K562 (cell line): ENCODE measurements at regions not wholly inside any gene's neighbourhood (a gene's known extent, or its start where the extent isn't known, plus 50 kb on each side); places are given as distances from the start of the nearest gene placed in this dataset.

Source experiments
- ATAC-seq: fragments of 200-7000 bp; cut with Tn5 transposase; 3 replicates; pipeline ENCODE4 v1.9.1; 2020; ENCODE audit warnings: moderate library complexity
- BruUV-seq: library from RNA; stranded (reverse); fragments of 400-500 nt; replicated peaks from 2 replicates; lab custom pipeline; 2021; lab: Mats Ljungman, UMichigan
- CTCF ChIA-PET: fragments of 300-600 bp; formaldehyde crosslinking; extraction: SDS; loops from one replicate; lab custom pipeline; 2021; ENCODE audit warnings: low intra/inter-chr PET ratio; lab: Yijun Ruan, JAX
- POLR2A ChIA-PET: fragments of 300-600, 350-650 bp; sonication (Branson Sonifier 250); formaldehyde crosslinking; extraction: SDS; loops from one replicate; lab custom pipeline; 2021; ENCODE audit warnings: antibody characterized with exemption, inconsistent platforms; lab: Yijun Ruan, JAX
- DNase-seq, 4 experiments: peaks; one replicate each; pipeline versions ENCODE4 v3.0.0 to v3.0.0-alpha.2; 2011 to 2018; ENCODE audit warnings: low spot score in 3 of 4, mixed read lengths in 3 of 4; ENCODE audit errors: extremely low read depth in 1 of 4
- FAIRE-seq: peaks from 2 replicates; lab custom pipeline; 2011; peaks lifted over from hg19 to GRCh38; lab: Jason Lieb, UNC
- H2AFZ ChIP-seq: 2 replicates; pipeline ENCODE4 v1.6.0; 2011; ENCODE audit warnings: low read depth, low read length, control low read depth, inconsistent platforms
- H3K27ac ChIP-seq: fragments of 200-600 bp; 3 replicates; pipeline ENCODE4 v1.8.0; 2011; ENCODE audit warnings: low read depth, mild to moderate bottlenecking, control low read depth, inconsistent platforms, low read length, moderate library complexity, mixed read lengths; ENCODE audit errors: extremely low read depth
- H3K27me3 ChIP-seq, 2 experiments: fragments of 300-600 bp in 1 of 2; 2 replicates in 1 of 2; 3 replicates in 1 of 2; pipeline versions ENCODE4 v1.6.0 to v1.8.0; 2011; ENCODE audit warnings: inconsistent platforms in 2 of 2, low read length in 2 of 2, mild to moderate bottlenecking in 1 of 2, mixed read lengths in 1 of 2, moderate library complexity in 1 of 2; ENCODE audit not compliant: control insufficient read depth in 2 of 2, insufficient read depth in 2 of 2
- H3K36me3 ChIP-seq: fragments of 300-600 bp; 3 replicates; pipeline ENCODE4 v1.8.0; 2011; ENCODE audit warnings: mild to moderate bottlenecking, low read length, inconsistent platforms; ENCODE audit not compliant: control insufficient read depth, insufficient read depth
- H3K4me1 ChIP-seq, 2 experiments: fragments of 200-600 bp in 1 of 2; replicated peaks in 1 of 2; 2 replicates in 1 of 2; 3 replicates in 1 of 2; pipeline versions ENCODE4 v1.5.1 to v1.8.0; 2011; ENCODE audit warnings: inconsistent platforms in 2 of 2, low read length in 2 of 2, mild to moderate bottlenecking in 1 of 2, mixed read lengths in 1 of 2, moderate library complexity in 1 of 2; ENCODE audit not compliant: control insufficient read depth in 2 of 2, insufficient read depth in 2 of 2
- H3K4me2 ChIP-seq: 2 replicates; pipeline ENCODE4 v1.6.1; 2011; ENCODE audit warnings: low read length, control low read depth, inconsistent platforms, mixed read lengths; ENCODE audit not compliant: insufficient read depth
- H3K4me3 ChIP-seq: fragments of 200-600 bp; sonication (generic), shearing (Covaris generic); 2 replicates; pipeline ENCODE4 v1.5.1; 2016; ENCODE audit warnings: control low read depth, inconsistent platforms
- H3K79me2 ChIP-seq: fragments of 200-600 bp; 3 replicates; pipeline ENCODE4 v1.8.0; 2011; ENCODE audit warnings: low read length, inconsistent platforms; ENCODE audit not compliant: control insufficient read depth, insufficient read depth
- H3K9ac ChIP-seq, 2 experiments: 2 replicates each; pipeline versions ENCODE4 v1.6.0 to v1.6.1; 2011; ENCODE audit warnings: low read depth in 2 of 2, low read length in 2 of 2, control low read depth in 1 of 2, inconsistent platforms in 1 of 2, mild to moderate bottlenecking in 1 of 2, mixed read lengths in 1 of 2; ENCODE audit not compliant: insufficient read depth in 1 of 2
- H3K9me1 ChIP-seq: one replicate; pipeline ENCODE4 v1.6.0; 2011; ENCODE audit warnings: inconsistent platforms, mild to moderate bottlenecking, low read length, moderate library complexity; ENCODE audit not compliant: control insufficient read depth, insufficient read depth
- H3K9me3 ChIP-seq: replicated peaks from 2 replicates; pipeline ENCODE4 v1.5.1; 2011; ENCODE audit warnings: low read depth, low read length, inconsistent platforms; ENCODE audit not compliant: control insufficient read depth, insufficient read depth
- H4K20me1 ChIP-seq: replicated peaks from 2 replicates; pipeline ENCODE4 v1.6.1; 2011; ENCODE audit warnings: low read length, inconsistent platforms, mixed read lengths; ENCODE audit not compliant: control insufficient read depth, insufficient read depth
- ELK3 ChIP-seq: fragments of 450-650 bp; formaldehyde crosslinking; IDR thresholded peaks from 2 replicates; pipeline ENCODE4 v1.4.0; 2020; ENCODE audit warnings: mild to moderate bottlenecking
- GTF3C2 ChIP-seq: IDR thresholded peaks from 3 replicates; pipeline ENCODE4 v1.6.1; 2011; ENCODE audit warnings: borderline replicate concordance, mild to moderate bottlenecking, moderate library complexity; ENCODE audit not compliant: insufficient read length; ENCODE audit errors: extremely low read depth
- HDAC1 ChIP-seq, 2 experiments: fragments of 450-650 bp; IDR thresholded peaks; 2 replicates each; pipeline ENCODE4 v1.6.1; 2016 to 2017; ENCODE audit warnings: inconsistent platforms in 1 of 2, mild to moderate bottlenecking in 1 of 2, moderate library complexity in 1 of 2
- HNRNPL ChIP-seq: fragments of 200-400 bp; formaldehyde crosslinking; IDR thresholded peaks from 2 replicates; pipeline ENCODE4 v1.6.1; 2017; ENCODE audit warnings: low read depth, mild to moderate bottlenecking, low read length
- HOMEZ ChIP-seq: fragments of 250-450 bp; sonication (Bioruptor Pico); IDR thresholded peaks from 2 replicates; pipeline ENCODE4 v1.4.0; 2020; ENCODE audit warnings: mild to moderate bottlenecking, moderate library complexity
- NEUROD1 ChIP-seq: fragments of 150-350 bp; IDR thresholded peaks from 2 replicates; pipeline ENCODE4 v1.6.1; 2014; ENCODE audit warnings: borderline replicate concordance, low read length, low read depth; ENCODE audit not compliant: partially characterized antibody
- PHF20 ChIP-seq: fragments of 450-650 bp; IDR thresholded peaks from 2 replicates; pipeline ENCODE4 v1.6.1; 2018; ENCODE audit not compliant: partially characterized antibody
- POLR2AphosphoS5 ChIP-seq: IDR thresholded peaks from 2 replicates; pipeline ENCODE4 v1.6.1; 2011; ENCODE audit warnings: mild to moderate bottlenecking, low read depth, low read length, moderate library complexity; ENCODE audit not compliant: control insufficient read depth, insufficient read depth
- TARDBP ChIP-seq: fragments of 450-650 bp; IDR thresholded peaks from 2 replicates; pipeline ENCODE4 v1.6.1; 2016
- ZNF212 ChIP-seq: fragments of 450-650 bp; formaldehyde crosslinking; IDR thresholded peaks from 2 replicates; pipeline ENCODE4 v1.4.0; 2020; ENCODE audit warnings: mild to moderate bottlenecking
- ZNF512 ChIP-seq: IDR thresholded peaks from 2 replicates; pipeline ENCODE4 v1.6.1; 2016; ENCODE audit warnings: missing genetic modification characterization, missing compliant biosample characterization
- ZNF695 ChIP-seq: fragments of 450-650 bp; formaldehyde crosslinking; IDR thresholded peaks from 2 replicates; pipeline ENCODE4 v1.4.0; 2020; ENCODE audit warnings: mild to moderate bottlenecking, moderate library complexity
- WGBS: fragments of 100-300 bp; shearing (Covaris generic); methylation state at CpG from one replicate; pipeline ENCODE4 v1.1.6; 2016; ENCODE audit warnings: low coverage, mixed read lengths; ENCODE audit not compliant: insufficient coverage; ENCODE audit errors: missing lambda C conversion rate; 5-methylcytosine and 5-hydroxymethylcytosine counted together
- in situ Hi-C: fragments of 300-500 bp; cut with MboI; formaldehyde crosslinking; loops from 4 replicates; pipeline ENCODE4 v1.15.0; 2018; ENCODE audit warnings: inconsistent platforms, mixed read lengths
- intact Hi-C: fragments of 100-400 bp; cut with micrococcal nuclease; formaldehyde crosslinking; loops from 2 replicates; pipeline ENCODE4 v1.14.2; 2022

- TF ChIP-seq ZNF512 (tag) (no peak), TARDBP (no peak), PHF20 (no peak), POLR2AphosphoS5 (no peak), HOMEZ (no peak), ZNF212 (CRISPR knock-in tag) (no peak)
Measured at GRCh38 chr5:36755920-36756488, 120.6 kb upstream of the NIPBL start (continued).

- Histone ChIP-seq H3K79me2 (no peaks in the 10 kb centered on the region), H3K9me1 (no peaks in the 10 kb centered on the region), H3K27me3 (peaks cover 2 to 9% of the 10 kb centered on the region in 2 experiments; a peak in 3 of 5 replicates), H2AFZ (no peak overlapping the region), H4K20me1 (no peaks in the 10 kb centered on the region), H3K9ac (no peak overlapping the region), H3K4me1 (no peaks in the 10 kb centered on the region), H3K36me3 (no peaks in the 10 kb centered on the region), H3K9me3 (no peaks in the 10 kb centered on the region), H3K27ac (no peak overlapping the region), H3K4me2 (no peak overlapping the region), H3K4me3 (no peak overlapping the region)
- in situ Hi-C loops, result no loop called here
- WGBS, result 0% methylated on average over 2 of the region's 2 CpGs
- no peak for DNase-seq
- intact Hi-C loops, result no loop called here
- FAIRE-seq, result no peak
- no TSS peak for BruUV-seq
- no peak for ATAC-seq
- ChIA-PET POLR2A (no interaction called here), CTCF (interaction anchor here (0.7 kb wide), 1 partner anchor 1664 kb away, joined by 3 read pairs; no protein-coding TSS in a partner anchor)
- TF ChIP-seq ZNF695 (CRISPR knock-in tag) (no peak), HDAC1 (IDR thresholded peaks at IDR 0.05) (no peak), ELK3 (CRISPR knock-in tag) (no peak), HNRNPL (no peak), GTF3C2 (no peak), NEUROD1 (no peak)
Measured at GRCh38 chr5:36756848-36757247, 119.7 kb upstream of the NIPBL start.
